H1 (cell line): ENCODE measurements at regions not wholly inside any gene's neighbourhood (a gene's known extent, or its start where the extent isn't known, plus 50 kb on each side); places are given as distances from the start of the nearest gene placed in this dataset.

Experiments used
- CTCF ChIA-PET: fragments of 300-600 bp; sonication (Branson Sonifier 250); formaldehyde crosslinking; loops from one replicate; lab custom pipeline; 2021; ENCODE audit not compliant: partially characterized antibody; lab: Charles Lee
- POLR2A ChIA-PET: fragments of 300-600 bp; sonication (Branson Sonifier 250); formaldehyde crosslinking; loops from one replicate; lab custom pipeline; 2021; ENCODE audit warnings: inconsistent platforms; ENCODE audit not compliant: partially characterized antibody; lab: Charles Lee
- DNase-seq, 2 experiments: peaks; one replicate each; pipeline versions ENCODE4 v3.0.0 to v3.0.0-alpha.2; 2010 to 2022; ENCODE audit warnings: low spot score in 2 of 2, low read depth in 1 of 2, mixed read lengths in 1 of 2
- FAIRE-seq: peaks from 2 replicates; lab custom pipeline; 2011; peaks lifted over from hg19 to GRCh38; lab: Jason Lieb, UNC
- H2AFZ ChIP-seq: 2 replicates; pipeline ENCODE4 v1.8.1; 2012; ENCODE audit warnings: low read length, inconsistent platforms
- H2AK5ac ChIP-seq: 2 replicates; pipeline ENCODE4 v1.6.1; 2013; ENCODE audit warnings: low read depth, low read length
- H2BK120ac ChIP-seq: replicated peaks from 2 replicates; pipeline ENCODE3; 2013; ENCODE audit warnings: low read depth, low read length, inconsistent platforms
- H2BK12ac ChIP-seq: 2 replicates; pipeline ENCODE4 v1.6.1; 2013; ENCODE audit warnings: low read depth, low read length
- H2BK15ac ChIP-seq: 2 replicates; pipeline ENCODE4 v1.6.1; 2013; ENCODE audit warnings: low read length
- H2BK20ac ChIP-seq: 2 replicates; pipeline ENCODE4 v1.6.1; 2013; ENCODE audit warnings: low read length
- H2BK5ac ChIP-seq: 2 replicates; pipeline ENCODE4 v1.6.1; 2013; ENCODE audit warnings: low read depth, low read length
- H3K14ac ChIP-seq: 2 replicates; pipeline ENCODE4 v1.6.1; 2013; ENCODE audit warnings: inconsistent platforms; ENCODE audit not compliant: insufficient read length
- H3K18ac ChIP-seq: 2 replicates; pipeline ENCODE4 v1.6.1; 2013; ENCODE audit warnings: low read length; ENCODE audit errors: extremely low read depth
- H3K23ac ChIP-seq: 2 replicates; pipeline ENCODE4 v1.6.1; 2013; ENCODE audit warnings: inconsistent platforms; ENCODE audit not compliant: insufficient read length
- H3K23me2 ChIP-seq: 2 replicates; pipeline ENCODE4 v1.6.1; 2013; ENCODE audit warnings: low read depth, low read length
- H3K27ac ChIP-seq: 2 replicates; pipeline ENCODE4 v1.6.1; 2011; ENCODE audit warnings: low read depth, low read length, inconsistent platforms
- H3K27me3 ChIP-seq, 4 experiments: replicated peaks in 1 of 4; 1 replicate in 1 of 4; 2 replicates in 3 of 4; pipeline versions ENCODE4 v1.6.1 to v1.8.1; 2011 to 2013; ENCODE audit warnings: low read length in 3 of 4, mild to moderate bottlenecking in 3 of 4, inconsistent platforms in 2 of 4, mixed read lengths in 2 of 4, moderate library complexity in 1 of 4; ENCODE audit not compliant: control insufficient read depth in 3 of 4, insufficient read depth in 3 of 4; ENCODE audit errors: extremely low read depth in 1 of 4
- H3K36me3 ChIP-seq, 4 experiments: 2 replicates each; pipeline versions ENCODE4 v1.6.1 to v1.8.1; 2011 to 2013; ENCODE audit warnings: mild to moderate bottlenecking in 4 of 4, low read length in 3 of 4, moderate library complexity in 2 of 4, control low read depth in 1 of 4, inconsistent platforms in 1 of 4; ENCODE audit not compliant: insufficient read depth in 4 of 4, control insufficient read depth in 2 of 4
- H3K4ac ChIP-seq: replicated peaks from 2 replicates; pipeline ENCODE3; 2013; ENCODE audit warnings: low read length, low read depth, mixed read lengths, inconsistent platforms; ENCODE audit not compliant: insufficient read length
- H3K4me1 ChIP-seq, 4 experiments: replicated peaks in 1 of 4; 1 replicate in 1 of 4; 2 replicates in 3 of 4; pipeline versions ENCODE4 v1.6.1 to v1.8.1; 2011 to 2013; ENCODE audit warnings: low read length in 3 of 4, inconsistent platforms in 2 of 4, mixed read lengths in 1 of 4; ENCODE audit not compliant: insufficient read depth in 4 of 4, control insufficient read depth in 3 of 4
- H3K4me2 ChIP-seq, 2 experiments: 2 replicates each; pipeline versions ENCODE4 v1.6.1 to v1.8.1; 2011 to 2013; ENCODE audit warnings: low read depth in 2 of 2, low read length in 2 of 2, control low read depth in 1 of 2, inconsistent platforms in 1 of 2, mild to moderate bottlenecking in 1 of 2; ENCODE audit not compliant: insufficient read depth in 1 of 2
- H3K4me3 ChIP-seq, 4 experiments: fragments of 200-600, 300-600 bp in 1 of 4; sonication (generic), shearing (Covaris generic), sonication (Bioruptor Twin) in 1 of 4; 2 replicates each; pipeline versions ENCODE4 v1.5.1 to v1.8.1; 2011 to 2016; ENCODE audit warnings: low read length in 4 of 4, low read depth in 3 of 4, control low read depth in 2 of 4, inconsistent platforms in 2 of 4, mild to moderate bottlenecking in 2 of 4, mixed read lengths in 1 of 4, moderate library complexity in 1 of 4; ENCODE audit not compliant: insufficient read depth in 2 of 4; ENCODE audit errors: extremely low read depth in 1 of 4
- H3K56ac ChIP-seq: replicated peaks from 2 replicates; pipeline ENCODE3; 2013; ENCODE audit warnings: low read depth, mild to moderate bottlenecking, mixed read lengths, low read length, inconsistent platforms; ENCODE audit not compliant: insufficient read length
- H3K79me1 ChIP-seq: 2 replicates; pipeline ENCODE4 v1.6.1; 2013; ENCODE audit warnings: low read depth, low read length, control low read depth
- H3K79me2 ChIP-seq, 2 experiments: 2 replicates each; pipeline versions ENCODE4 v1.6.1 to v1.8.1; 2012 to 2013; ENCODE audit warnings: low read length in 2 of 2, mild to moderate bottlenecking in 2 of 2, inconsistent platforms in 1 of 2; ENCODE audit not compliant: insufficient read depth in 2 of 2, control insufficient read depth in 1 of 2
- H3K9ac ChIP-seq, 4 experiments: replicated peaks in 1 of 4; 1 replicate in 1 of 4; 2 replicates in 3 of 4; pipeline versions ENCODE4 v1.6.1 to v1.8.1; 2011 to 2013; ENCODE audit warnings: low read depth in 3 of 4, low read length in 3 of 4, control low read depth in 2 of 4, mild to moderate bottlenecking in 2 of 4, moderate library complexity in 2 of 4, inconsistent platforms in 1 of 4; ENCODE audit errors: extremely low read depth in 1 of 4
- H3K9me3 ChIP-seq, 2 experiments: 2 replicates each; pipeline versions ENCODE4 v1.6.1 to v1.8.1; 2012 to 2013; ENCODE audit warnings: mild to moderate bottlenecking in 2 of 2, moderate library complexity in 2 of 2, control low read depth in 1 of 2, inconsistent platforms in 1 of 2, low read depth in 1 of 2, low read length in 1 of 2, mixed read lengths in 1 of 2; ENCODE audit not compliant: insufficient read depth in 2 of 2
- H4K20me1 ChIP-seq, 2 experiments: replicated peaks in 1 of 2; 2 replicates each; pipeline versions ENCODE3 to v1.8.1; 2011 to 2013; ENCODE audit warnings: inconsistent platforms in 2 of 2, low read length in 2 of 2, mild to moderate bottlenecking in 1 of 2; ENCODE audit not compliant: insufficient read depth in 2 of 2, control insufficient read depth in 1 of 2
- H4K5ac ChIP-seq: 2 replicates; pipeline ENCODE4 v1.6.1; 2013; ENCODE audit warnings: low read length, low read depth, mixed read lengths, inconsistent platforms; ENCODE audit not compliant: insufficient read length
- H4K8ac ChIP-seq: 2 replicates; pipeline ENCODE4 v1.8.0; 2013; ENCODE audit warnings: mild to moderate bottlenecking, moderate library complexity, low read length, inconsistent platforms; ENCODE audit not compliant: insufficient read depth; ENCODE audit errors: extremely low read depth
- H4K91ac ChIP-seq: replicated peaks from 2 replicates; pipeline ENCODE3; 2013; ENCODE audit warnings: low read length, mixed read lengths, inconsistent platforms; ENCODE audit not compliant: insufficient read length
- ATF3 ChIP-seq: IDR thresholded peaks from 2 replicates; pipeline ENCODE4 v1.6.1; 2011; ENCODE audit warnings: low read depth, mild to moderate bottlenecking, low read length; ENCODE audit not compliant: insufficient read depth
- POU5F1 ChIP-seq: IDR thresholded peaks from 2 replicates; pipeline ENCODE4 v1.6.1; 2011; ENCODE audit warnings: low read depth, mild to moderate bottlenecking, low read length, moderate library complexity
- RAD21 ChIP-seq, 2 experiments: IDR thresholded peaks in 1 of 2; conservative IDR thresholded peaks in 1 of 2; 2 replicates each; pipeline ENCODE4 v1.6.1; 2011; ENCODE audit warnings: low read depth in 2 of 2, low read length in 2 of 2, improper control_type of control experiment in 1 of 2, inconsistent platforms in 1 of 2, mild to moderate bottlenecking in 1 of 2, moderate library complexity in 1 of 2
- RBBP5 ChIP-seq: IDR thresholded peaks from 2 replicates; pipeline ENCODE4 v1.7.1; 2012; ENCODE audit warnings: low read depth, mild to moderate bottlenecking, inconsistent platforms, low read length, moderate library complexity, borderline replicate concordance
- RFX5 ChIP-seq: IDR thresholded peaks from 2 replicates; pipeline ENCODE4 v1.6.1; 2011; ENCODE audit warnings: low read depth, low read length, improper control_type of control experiment, borderline replicate concordance
- SIN3A ChIP-seq, 2 experiments: IDR thresholded peaks in 1 of 2; conservative IDR thresholded peaks in 1 of 2; 2 replicates each; pipeline ENCODE4 v1.6.1; 2011 to 2012; ENCODE audit warnings: low read length in 2 of 2, improper control_type of control experiment in 1 of 2, low read depth in 1 of 2, mild to moderate bottlenecking in 1 of 2
- SP1 ChIP-seq: IDR thresholded peaks from 2 replicates; pipeline ENCODE4 v1.6.1; 2011; ENCODE audit warnings: low read depth, low read length
- SP4 ChIP-seq: IDR thresholded peaks from 2 replicates; pipeline ENCODE4 v1.6.1; 2012; ENCODE audit warnings: low read length, inconsistent platforms
- USF2 ChIP-seq: IDR thresholded peaks from 2 replicates; pipeline ENCODE4 v1.6.1; 2011; ENCODE audit warnings: low read length, improper control_type of control experiment
- WGBS, 2 experiments: shearing (Covaris generic) in 1 of 2; methylation state at CpG; one replicate each; pipeline versions ENCODE4 v1.1.6 to v1.1.7; 2013 to 2015; ENCODE audit warnings: low lambda C conversion rate in 2 of 2, mixed read lengths in 2 of 2, inconsistent platforms in 1 of 2, low coverage in 1 of 2, missing lambda C conversion rate in 1 of 2; ENCODE audit not compliant: insufficient replicate concordance in 2 of 2, insufficient coverage in 1 of 2, insufficient read length in 1 of 2; ENCODE audit errors: extremely low coverage in 1 of 2, missing lambda C conversion rate in 1 of 2; 5-methylcytosine and 5-hydroxymethylcytosine counted together

GRCh38 chr3:176609361-176609760 lies 587.9 kb downstream of the TBL1XR1 start:
- H4K20me1 ChIP-seq = no peaks in the 10 kb centered on the region
- no peak overlapping the region for H3K23ac ChIP-seq
- H3K79me1 ChIP-seq = no peaks in the 10 kb centered on the region
- TF ChIP-seq ATF3 (no peak), RFX5 (no peak), SP4 (no peak), RAD21 (IDR thresholded peaks at IDR 0.05 in 1 of 2, conservative IDR thresholded peaks at IDR 0.05 in 1 of 2; ENCODE audit: low read depth in 2 of 2, low read length in 2 of 2) (no peak), RBBP5 (no peak), SP1 (no peak), POU5F1 (no peak), SIN3A (conservative IDR thresholded peaks at IDR 0.05 in 1 of 2, IDR thresholded peaks at IDR 0.05 in 1 of 2; ENCODE audit: low read depth in 1 of 2, low read length in 2 of 2) (no peak), USF2 (no peak)
- no peak overlapping the region for H3K27ac ChIP-seq
- no peak overlapping the region for H2BK12ac ChIP-seq
- no peak overlapping the region for H4K91ac ChIP-seq
- no peak overlapping the region for H3K9ac ChIP-seq
- H3K79me2 ChIP-seq = no peaks in the 10 kb centered on the region
- ChIA-PET POLR2A (no interaction called here), CTCF (interaction anchor here (0.6 kb wide), 2 partner anchors 60 to 197 kb away, joined by 3 read pairs; no protein-coding TSS in a partner anchor)
- H2BK15ac ChIP-seq = no peak overlapping the region
- H3K23me2 ChIP-seq = 0 out of 2 replicates have a peak, but pooled peaks cover 2% of the 10 kb centered on the region
- H3K56ac ChIP-seq = no peak overlapping the region
- no peak overlapping the region for H3K14ac ChIP-seq
- no peaks in the 10 kb centered on the region for H3K36me3 ChIP-seq
- no peaks in the 10 kb centered on the region for H3K27me3 ChIP-seq
- H3K18ac ChIP-seq = no peak overlapping the region
- no peak overlapping the region for H3K4me2 ChIP-seq
- WGBS, 2 experiments = 88% methylated on average over 5 of the region's 5 CpGs; no CpG with 5 or more reads in 1 of the 2 experiments
- H2BK20ac ChIP-seq = no peak overlapping the region
- H3K4me3 ChIP-seq = no peak overlapping the region
- H3K4me1 ChIP-seq = no peaks in the 10 kb centered on the region
- no peak overlapping the region for H2AK5ac ChIP-seq
- DNase-seq (no peak), FAIRE-seq (no peak)
- H4K8ac ChIP-seq = no peak overlapping the region
- H3K9me3 ChIP-seq = no peaks in the 10 kb centered on the region; a peak in 1 of 4 replicates
- H2BK5ac ChIP-seq = no peak overlapping the region
- no peak overlapping the region for H4K5ac ChIP-seq
- no peak overlapping the region for H2AFZ ChIP-seq
- no peak overlapping the region for H2BK120ac ChIP-seq
- H3K4ac ChIP-seq = no peak overlapping the region
